Fibroblast of lung (primary cell): ENCODE measurements at regions not wholly inside any gene's neighbourhood (a gene's known extent, or its start where the extent isn't known, plus 50 kb on each side); places are given as distances from the start of the nearest gene placed in this dataset.

Experiments used
- DNase-seq, 2 donors: peaks; one replicate each; pipeline versions ENCODE4 v3.0.0 to v3.0.0-alpha.2; 2010; ENCODE audit warnings: low read depth in 2 of 2
- H2AFZ ChIP-seq: 2 replicates; pipeline ENCODE4 v1.5.1; 2012; ENCODE audit warnings: low read length, control low read depth, inconsistent platforms
- H3K27ac ChIP-seq: 2 replicates; pipeline ENCODE4 v1.5.1; 2011; ENCODE audit warnings: low read length, control low read depth; ENCODE audit not compliant: insufficient read depth
- H3K27me3 ChIP-seq: 2 replicates; pipeline ENCODE4 v1.5.1; 2011; ENCODE audit warnings: mild to moderate bottlenecking, low read length; ENCODE audit not compliant: control insufficient read depth, insufficient read depth
- H3K36me3 ChIP-seq: 2 replicates; pipeline ENCODE4 v1.5.1; 2011; ENCODE audit warnings: low read length; ENCODE audit not compliant: control insufficient read depth, insufficient read depth
- H3K4me1 ChIP-seq: 2 replicates; pipeline ENCODE4 v1.5.1; 2011; ENCODE audit warnings: low read length; ENCODE audit not compliant: control insufficient read depth, insufficient read depth; ENCODE audit errors: extremely low read depth
- H3K4me2 ChIP-seq: 2 replicates; pipeline ENCODE4 v1.5.1; 2011; ENCODE audit warnings: low read length, control low read depth; ENCODE audit not compliant: insufficient read depth; ENCODE audit errors: extremely low read depth
- H3K4me3 ChIP-seq, 4 experiments: fragments of 200-600 bp in 1 of 4; sonication (generic) in 1 of 4; replicated peaks in 1 of 4; 2 replicates each; pipeline ENCODE4 v1.5.1; 2011 to 2016; ENCODE audit warnings: low read length in 4 of 4, low read depth in 3 of 4, mild to moderate bottlenecking in 3 of 4, control low read depth in 2 of 4, inconsistent platforms in 1 of 4, mixed read lengths in 1 of 4; ENCODE audit not compliant: insufficient read depth in 1 of 4; ENCODE audit errors: control extremely low read depth in 1 of 4
- H3K79me2 ChIP-seq: 2 replicates; pipeline ENCODE4 v1.5.1; 2012; ENCODE audit warnings: mild to moderate bottlenecking, low read length, inconsistent platforms; ENCODE audit not compliant: control insufficient read depth, insufficient read depth
- H3K9ac ChIP-seq: 2 replicates; pipeline ENCODE4 v1.5.1; 2011; ENCODE audit warnings: mild to moderate bottlenecking, low read length, control low read depth; ENCODE audit not compliant: insufficient read depth
- H3K9me3 ChIP-seq: 2 replicates; pipeline ENCODE4 v1.5.1; 2012; ENCODE audit warnings: low read depth, low read length; ENCODE audit not compliant: control insufficient read depth, insufficient read depth
- H4K20me1 ChIP-seq: 2 replicates; pipeline ENCODE4 v1.5.1; 2011; ENCODE audit warnings: low read length; ENCODE audit not compliant: control insufficient read depth, insufficient read depth; ENCODE audit errors: extremely low read depth
- EZH2 ChIP-seq: IDR thresholded peaks from 2 replicates; pipeline ENCODE4 v1.5.1; 2012; ENCODE audit warnings: low read length, control low read depth, mild to moderate bottlenecking; ENCODE audit errors: missing control alignments
- TF ChIP-seq, protein P1 (sequence below), 2 donors: IDR thresholded peaks in 1 of 2; conservative IDR thresholded peaks in 1 of 2; 1 replicate in 1 of 2; 2 replicates in 1 of 2; pipeline ENCODE4 v1.5.1; 2011 to 2012; ENCODE audit warnings: low read length in 2 of 2, control low read depth in 1 of 2, inconsistent platforms in 1 of 2, low read depth in 1 of 2, mild to moderate bottlenecking in 1 of 2

DNA sequence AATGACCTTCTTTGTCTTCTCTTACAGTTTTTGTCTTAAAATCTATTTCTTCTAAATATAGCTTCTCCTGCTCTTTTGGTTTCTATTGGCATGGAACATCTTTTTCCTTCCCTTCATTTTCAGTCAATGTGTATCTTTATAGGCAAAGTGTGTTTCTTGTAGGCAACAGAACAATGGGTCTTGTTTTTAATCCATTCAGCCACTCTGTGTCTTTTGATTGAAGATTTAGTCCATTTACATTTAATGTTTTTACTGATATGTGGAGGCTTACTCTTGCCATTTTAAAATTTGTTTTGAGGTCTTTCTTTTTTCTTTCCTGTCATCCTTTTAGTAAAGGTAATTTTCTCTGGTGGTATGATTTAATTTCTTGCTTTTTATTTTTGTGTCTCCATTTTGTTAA is 271.2 kb upstream of the ZP4 start:
- H3K36me3 ChIP-seq: no peaks in the 10 kb centered on the region
- H3K27me3 ChIP-seq: no peaks in the 10 kb centered on the region
- H3K27ac ChIP-seq: no peak overlapping the region
- TF ChIP-seq, protein P1, sequence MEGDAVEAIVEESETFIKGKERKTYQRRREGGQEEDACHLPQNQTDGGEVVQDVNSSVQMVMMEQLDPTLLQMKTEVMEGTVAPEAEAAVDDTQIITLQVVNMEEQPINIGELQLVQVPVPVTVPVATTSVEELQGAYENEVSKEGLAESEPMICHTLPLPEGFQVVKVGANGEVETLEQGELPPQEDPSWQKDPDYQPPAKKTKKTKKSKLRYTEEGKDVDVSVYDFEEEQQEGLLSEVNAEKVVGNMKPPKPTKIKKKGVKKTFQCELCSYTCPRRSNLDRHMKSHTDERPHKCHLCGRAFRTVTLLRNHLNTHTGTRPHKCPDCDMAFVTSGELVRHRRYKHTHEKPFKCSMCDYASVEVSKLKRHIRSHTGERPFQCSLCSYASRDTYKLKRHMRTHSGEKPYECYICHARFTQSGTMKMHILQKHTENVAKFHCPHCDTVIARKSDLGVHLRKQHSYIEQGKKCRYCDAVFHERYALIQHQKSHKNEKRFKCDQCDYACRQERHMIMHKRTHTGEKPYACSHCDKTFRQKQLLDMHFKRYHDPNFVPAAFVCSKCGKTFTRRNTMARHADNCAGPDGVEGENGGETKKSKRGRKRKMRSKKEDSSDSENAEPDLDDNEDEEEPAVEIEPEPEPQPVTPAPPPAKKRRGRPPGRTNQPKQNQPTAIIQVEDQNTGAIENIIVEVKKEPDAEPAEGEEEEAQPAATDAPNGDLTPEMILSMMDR (conservative IDR thresholded peaks at IDR 0.05 in 1 of 2, IDR thresholded peaks at IDR 0.05 in 1 of 2; ENCODE audit: low read depth in 1 of 2, low read length in 2 of 2): no peak
- TF ChIP-seq EZH2: no peak
- no peak overlapping the region for H2AFZ ChIP-seq
- H3K4me1 ChIP-seq: no peaks in the 10 kb centered on the region
- H3K9ac ChIP-seq: no peak overlapping the region
- H4K20me1 ChIP-seq: no peaks in the 10 kb centered on the region
- no peaks in the 10 kb centered on the region for H3K9me3 ChIP-seq
- no peak overlapping the region for H3K4me3 ChIP-seq
- no peak for DNase-seq
- no peak overlapping the region for H3K4me2 ChIP-seq
- no peaks in the 10 kb centered on the region for H3K79me2 ChIP-seq

- H3K9me3 ChIP-seq: no peaks in the 10 kb centered on the region
- no peaks in the 10 kb centered on the region for H3K27me3 ChIP-seq
- no peaks in the 10 kb centered on the region for H3K36me3 ChIP-seq
- no peak for TF ChIP-seq EZH2
- TF ChIP-seq, protein P1 (conservative IDR thresholded peaks at IDR 0.05 in 1 of 2, IDR thresholded peaks at IDR 0.05 in 1 of 2; ENCODE audit: low read depth in 1 of 2, low read length in 2 of 2): no peak
- no peak overlapping the region for H3K4me3 ChIP-seq
- H3K4me1 ChIP-seq: no peaks in the 10 kb centered on the region
- no peaks in the 10 kb centered on the region for H4K20me1 ChIP-seq
- no peak for DNase-seq
- H3K9ac ChIP-seq: no peak overlapping the region
- H3K4me2 ChIP-seq: no peak overlapping the region
- no peak overlapping the region for H3K27ac ChIP-seq
- no peaks in the 10 kb centered on the region for H3K79me2 ChIP-seq
- no peak overlapping the region for H2AFZ ChIP-seq
Measured at GRCh38 chr1:238153939-238154338, 263.2 kb upstream of the ZP4 start.

- DNase-seq: peak in 1 of 2 donors; percentile 20
- Histone ChIP-seq H2AFZ (no peak overlapping the region), H3K4me3 (no peak overlapping the region), H4K20me1 (no peaks in the 10 kb centered on the region), H3K4me1 (no peaks in the 10 kb centered on the region), H3K27ac (no peak overlapping the region), H3K36me3 (no peaks in the 10 kb centered on the region), H3K27me3 (no peaks in the 10 kb centered on the region), H3K79me2 (no peaks in the 10 kb centered on the region), H3K9me3 (no peaks in the 10 kb centered on the region), H3K9ac (no peak overlapping the region), H3K4me2 (no peak overlapping the region)
- TF ChIP-seq, protein P1 (conservative IDR thresholded peaks at IDR 0.05 in 1 of 2, IDR thresholded peaks at IDR 0.05 in 1 of 2; ENCODE audit: low read depth in 1 of 2, low read length in 2 of 2): no peak
- no peak for TF ChIP-seq EZH2
Measured at GRCh38 chr1:238153253-238153652, 262.5 kb upstream of the ZP4 start.
